Activated CD4-positive, alpha-beta memory T cell treated with anti-CD3 and anti-CD28 coated beads, Interleukin-2, amount 10 ng/mL, durations not matched to agents 7 days and 5 days (primary cell): ENCODE measurements at regions not wholly inside any gene's neighbourhood (a gene's known extent, or its start where the extent isn't known, plus 50 kb on each side); places are given as distances from the start of the nearest gene placed in this dataset.

Experiments used
- CTCF ChIA-PET: fragments of 350-600 bp; sonication (Branson Sonifier 250); formaldehyde crosslinking; loops from one replicate; lab custom pipeline; 2021; ENCODE audit warnings: antibody characterized with exemption, inconsistent platforms; lab: Charles Lee
- POLR2A ChIA-PET: fragments of 350-600 bp; sonication (Branson Sonifier 250); formaldehyde crosslinking; loops from one replicate; lab custom pipeline; 2021; ENCODE audit warnings: antibody characterized with exemption; lab: Charles Lee
- DNase-seq: peaks from one replicate; pipeline ENCODE4 v3.0.0-alpha.2; 2020
- H3K27ac Mint-ChIP-seq: one replicate; pipeline ENCODE4 v1.8.0; 2021; ENCODE audit warnings: mild to moderate bottlenecking, mixed read lengths
- H3K27me3 Mint-ChIP-seq: one replicate; pipeline ENCODE4 v1.8.0; 2021; ENCODE audit warnings: mixed read lengths
- H3K36me3 Mint-ChIP-seq: one replicate; pipeline ENCODE4 v1.8.0; 2021; ENCODE audit warnings: low read depth, mixed read lengths
- H3K4me1 Mint-ChIP-seq: one replicate; pipeline ENCODE4 v1.8.0; 2021; ENCODE audit warnings: mixed read lengths
- H3K4me3 Mint-ChIP-seq: one replicate; pipeline ENCODE4 v1.8.0; 2021; ENCODE audit warnings: mild to moderate bottlenecking, mixed read lengths
- H3K9me3 Mint-ChIP-seq: one replicate; pipeline ENCODE4 v1.8.0; 2021; ENCODE audit warnings: mixed read lengths

- CTCF ChIA-PET = no interaction called here
- no peaks in the 10 kb centered on the region for H3K4me1 Mint-ChIP-seq
- no peak for DNase-seq
- POLR2A ChIA-PET = no interaction called here
- H3K4me3 Mint-ChIP-seq = no peak overlapping the region
- no peaks in the 10 kb centered on the region for H3K9me3 Mint-ChIP-seq
- H3K36me3 Mint-ChIP-seq = no peaks in the 10 kb centered on the region
- H3K27me3 Mint-ChIP-seq = no peaks in the 10 kb centered on the region
- H3K27ac Mint-ChIP-seq = no peak overlapping the region
Measured at GRCh38 chr18:69109686-69110085, 291.0 kb upstream of the DOK6 start.

DNA sequence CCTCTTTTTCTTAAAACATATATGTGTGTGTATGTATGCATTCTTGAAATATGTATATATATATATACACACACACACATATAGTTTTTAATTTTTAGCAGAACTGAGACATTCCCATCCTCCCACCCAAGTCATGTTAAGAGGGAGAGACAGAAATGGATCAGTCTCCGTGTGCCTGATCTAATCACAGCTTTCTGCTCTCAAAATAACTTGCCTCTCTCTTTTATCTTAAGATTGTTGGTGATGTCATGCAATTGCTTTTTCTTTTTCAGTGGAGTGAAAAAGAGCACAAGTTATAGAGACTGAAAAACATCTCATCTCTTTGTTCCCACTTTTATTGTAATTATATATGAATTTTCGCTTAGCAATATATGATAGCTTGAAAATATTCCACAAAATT is 279.9 kb upstream of the DOK6 start:
- Mint-ChIP-seq H3K4me3 (no peak overlapping the region), H3K27me3 (no peaks in the 10 kb centered on the region), H3K4me1 (no peaks in the 10 kb centered on the region), H3K36me3 (no peaks in the 10 kb centered on the region), H3K9me3 (no peaks in the 10 kb centered on the region), H3K27ac (no peak overlapping the region)
- POLR2A ChIA-PET = no interaction called here
- no peak for DNase-seq
- CTCF ChIA-PET = no interaction called here

DNA sequence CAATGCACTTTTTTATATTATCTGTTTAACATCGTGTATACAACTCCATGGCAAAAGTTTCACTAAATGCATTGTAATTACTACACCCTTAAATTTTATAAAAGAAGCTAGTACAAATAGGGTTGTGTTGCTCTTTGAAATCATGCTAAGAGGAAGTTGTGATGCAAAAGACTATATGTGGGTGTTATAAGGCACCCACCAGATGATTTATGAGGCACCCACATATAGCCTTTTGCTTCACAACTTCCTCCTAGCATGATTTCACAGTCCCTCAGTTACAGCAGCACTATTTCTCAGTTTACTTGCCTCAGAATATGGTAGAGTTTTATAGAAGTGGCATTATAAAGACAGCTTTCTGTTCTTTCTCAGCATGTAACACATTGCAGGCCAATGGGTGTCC is 277.3 kb upstream of the DOK6 start:
- Mint-ChIP-seq H3K4me1 (no peaks in the 10 kb centered on the region), H3K9me3 (no peaks in the 10 kb centered on the region), H3K27me3 (no peaks in the 10 kb centered on the region), H3K36me3 (no peaks in the 10 kb centered on the region), H3K4me3 (no peak overlapping the region), H3K27ac (no peak overlapping the region)
- DNase-seq = no peak
- ChIA-PET POLR2A (no interaction called here), CTCF (interaction anchor here (1.8 kb wide), 1 partner anchor 16 kb away, joined by 3 read pairs; no protein-coding TSS in a partner anchor)

- Mint-ChIP-seq H3K36me3 (no peaks in the 10 kb centered on the region), H3K9me3 (no peaks in the 10 kb centered on the region), H3K27me3 (no peaks in the 10 kb centered on the region), H3K27ac (no peak overlapping the region), H3K4me1 (no peaks in the 10 kb centered on the region), H3K4me3 (no peak overlapping the region)
- ChIA-PET POLR2A (no interaction called here), CTCF (no interaction called here)
- no peak for DNase-seq
Measured at GRCh38 chr18:69127873-69128500, 272.7 kb upstream of the DOK6 start.

DNA sequence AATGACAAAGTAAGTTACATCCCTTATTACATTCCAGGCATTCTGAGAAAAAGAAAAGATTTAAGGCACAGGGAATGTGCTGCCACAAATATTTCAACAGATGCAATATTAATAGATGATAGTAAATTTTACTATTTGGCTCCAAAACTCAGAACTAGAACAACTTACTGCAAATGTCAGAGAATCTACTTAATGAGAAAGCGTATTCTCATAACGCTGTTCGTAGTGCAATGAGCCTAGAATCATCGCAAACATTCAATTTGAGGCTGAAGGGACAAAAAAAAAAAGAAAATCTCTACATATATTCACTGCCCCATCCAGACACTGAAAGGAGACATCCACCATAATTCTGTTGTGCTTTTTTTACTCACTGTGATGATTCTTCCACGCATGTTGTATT is 272.1 kb upstream of the DOK6 start:
- peaks cover 2% of the 10 kb centered on the region for H3K9me3 Mint-ChIP-seq
- H3K27me3 Mint-ChIP-seq = no peaks in the 10 kb centered on the region
- no peak for DNase-seq
- POLR2A ChIA-PET = no interaction called here
- H3K27ac Mint-ChIP-seq = no peak overlapping the region
- no peak overlapping the region for H3K4me3 Mint-ChIP-seq
- H3K4me1 Mint-ChIP-seq = no peaks in the 10 kb centered on the region
- H3K36me3 Mint-ChIP-seq = no peaks in the 10 kb centered on the region
- CTCF ChIA-PET = no interaction called here

GRCh38 chr18:69128978-69129377 is 271.7 kb upstream of the DOK6 start:
- Mint-ChIP-seq H3K4me3 (no peak overlapping the region), H3K27me3 (no peaks in the 10 kb centered on the region), H3K27ac (no peak overlapping the region), H3K4me1 (no peaks in the 10 kb centered on the region), H3K36me3 (no peaks in the 10 kb centered on the region), H3K9me3 (peaks cover 2% of the 10 kb centered on the region)
- no peak for DNase-seq
- CTCF ChIA-PET = no interaction called here
- POLR2A ChIA-PET = no interaction called here

- H3K4me1 Mint-ChIP-seq = no peaks in the 10 kb centered on the region
- H3K27me3 Mint-ChIP-seq = no peaks in the 10 kb centered on the region
- POLR2A ChIA-PET = no interaction called here
- CTCF ChIA-PET = no interaction called here
- peaks cover 2% of the 10 kb centered on the region for H3K9me3 Mint-ChIP-seq
- DNase-seq = no peak
- H3K27ac Mint-ChIP-seq = no peak overlapping the region
- H3K36me3 Mint-ChIP-seq = no peaks in the 10 kb centered on the region
- H3K4me3 Mint-ChIP-seq = no peak overlapping the region
Measured at GRCh38 chr18:69138088-69138487, 262.6 kb upstream of the DOK6 start.

DNA sequence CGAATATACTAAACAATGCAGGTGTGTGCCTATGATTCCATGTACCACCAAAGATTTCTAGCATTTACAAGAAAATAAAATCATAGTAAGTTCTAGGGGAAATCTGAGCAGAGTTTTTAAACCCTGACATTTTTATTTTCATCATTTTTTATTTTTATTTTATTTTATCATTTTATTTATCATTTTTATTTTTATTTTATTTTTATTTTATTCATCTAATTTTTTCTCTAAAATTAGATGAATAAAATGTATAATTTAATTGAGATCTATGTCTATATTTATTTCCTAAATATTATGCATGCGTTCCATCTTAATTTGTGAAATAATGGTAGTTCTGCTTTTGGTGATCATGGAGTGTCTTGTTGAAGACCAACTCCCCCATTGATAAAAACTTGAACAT is 257.6 kb upstream of the DOK6 start:
- Mint-ChIP-seq H3K4me3 (no peak overlapping the region), H3K27ac (no peak overlapping the region), H3K27me3 (no peaks in the 10 kb centered on the region), H3K4me1 (no peaks in the 10 kb centered on the region), H3K36me3 (no peaks in the 10 kb centered on the region), H3K9me3 (no peaks in the 10 kb centered on the region)
- ChIA-PET POLR2A (no interaction called here), CTCF (no interaction called here)
- no peak for DNase-seq

DNA sequence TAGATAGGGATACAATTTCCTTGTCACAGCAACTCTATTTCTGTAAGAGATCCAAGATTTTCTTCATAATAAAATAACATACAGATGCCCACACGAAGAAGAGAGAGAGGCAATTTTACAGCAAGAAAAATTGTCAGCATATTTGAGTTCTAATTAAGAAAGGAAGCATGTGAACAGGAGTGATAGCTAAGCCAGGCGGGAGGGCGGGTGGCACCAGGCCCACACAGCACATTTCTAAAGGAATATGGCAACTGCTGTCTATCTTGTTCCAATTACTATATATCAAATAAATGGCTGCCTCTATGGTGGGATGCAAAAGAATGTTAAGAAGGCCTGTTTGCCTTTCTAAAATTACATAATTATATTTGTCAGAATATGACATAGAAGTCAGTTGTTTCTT is 248.3 kb upstream of the DOK6 start:
- DNase-seq = no peak
- no peaks in the 10 kb centered on the region for H3K9me3 Mint-ChIP-seq
- CTCF ChIA-PET = interaction anchor here (0.7 kb wide), 1 partner anchor 157 kb away, joined by 3 read pairs; no protein-coding TSS in a partner anchor
- H3K36me3 Mint-ChIP-seq = no peaks in the 10 kb centered on the region
- H3K4me1 Mint-ChIP-seq = no peaks in the 10 kb centered on the region
- no peak overlapping the region for H3K4me3 Mint-ChIP-seq
- POLR2A ChIA-PET = no interaction called here
- H3K27me3 Mint-ChIP-seq = no peaks in the 10 kb centered on the region
- no peak overlapping the region for H3K27ac Mint-ChIP-seq

GRCh38 chr18:69157906-69158305 is 242.8 kb upstream of the DOK6 start:
- POLR2A ChIA-PET = no interaction called here
- H3K36me3 Mint-ChIP-seq = no peaks in the 10 kb centered on the region
- no peak overlapping the region for H3K4me3 Mint-ChIP-seq
- CTCF ChIA-PET = no interaction called here
- H3K27ac Mint-ChIP-seq = no peak overlapping the region
- no peak for DNase-seq
- H3K4me1 Mint-ChIP-seq = no peaks in the 10 kb centered on the region
- no peaks in the 10 kb centered on the region for H3K27me3 Mint-ChIP-seq
- no peaks in the 10 kb centered on the region for H3K9me3 Mint-ChIP-seq

- DNase-seq = no peak
- ChIA-PET POLR2A (no interaction called here), CTCF (no interaction called here)
- Mint-ChIP-seq H3K4me3 (no peak overlapping the region), H3K9me3 (no peaks in the 10 kb centered on the region), H3K27ac (no peak overlapping the region), H3K27me3 (no peaks in the 10 kb centered on the region), H3K36me3 (no peaks in the 10 kb centered on the region), H3K4me1 (no peaks in the 10 kb centered on the region)
Measured at GRCh38 chr18:69158944-69159343, 241.7 kb upstream of the DOK6 start.

- Mint-ChIP-seq H3K36me3 (no peaks in the 10 kb centered on the region), H3K4me3 (no peak overlapping the region), H3K4me1 (no peaks in the 10 kb centered on the region), H3K27ac (no peak overlapping the region), H3K9me3 (no peaks in the 10 kb centered on the region), H3K27me3 (no peaks in the 10 kb centered on the region)
- ChIA-PET CTCF (no interaction called here), POLR2A (no interaction called here)
- DNase-seq = no peak
Measured at GRCh38 chr18:69161383-69162028, 239.2 kb upstream of the DOK6 start.

- CTCF ChIA-PET = no interaction called here
- DNase-seq = no peak
- Mint-ChIP-seq H3K4me1 (no peaks in the 10 kb centered on the region), H3K4me3 (no peak overlapping the region), H3K27me3 (no peaks in the 10 kb centered on the region), H3K9me3 (no peaks in the 10 kb centered on the region), H3K36me3 (no peaks in the 10 kb centered on the region), H3K27ac (no peak overlapping the region)
- POLR2A ChIA-PET = no interaction called here
Measured at GRCh38 chr18:69162649-69163048, 238.0 kb upstream of the DOK6 start.

GRCh38 chr18:69172046-69172445 is 228.6 kb upstream of the DOK6 start:
- POLR2A ChIA-PET = no interaction called here
- no peak for DNase-seq
- Mint-ChIP-seq H3K9me3 (peaks cover 2% of the 10 kb centered on the region), H3K27me3 (no peaks in the 10 kb centered on the region), H3K27ac (no peak overlapping the region), H3K36me3 (no peaks in the 10 kb centered on the region), H3K4me3 (no peak overlapping the region), H3K4me1 (no peaks in the 10 kb centered on the region)
- CTCF ChIA-PET = no interaction called here
